ENCODE measurements at regions not wholly inside any gene's neighbourhood (a gene's known extent, or its start where the extent isn't known, plus 50 kb on each side); places are given as distances from the start of the nearest gene placed in this dataset.

GRCh38 chr12:4037747-4038312, 164.6 kb upstream of the PARP11 start:
- no peak overlapping the region for H3K4me2 ChIP-seq (ENCODE audit: low read length)
- no peaks in the 10 kb centered on the region for H3K79me2 ChIP-seq
- no peaks in the 10 kb centered on the region for H3K36me3 ChIP-seq (ENCODE audit: control insufficient read depth, insufficient read depth, low read length)
- H2AFZ ChIP-seq: peak overlapping the region; percentile 70
- H3K9me3 ChIP-seq (ENCODE audit: control insufficient read depth, low read length): no peaks in the 10 kb centered on the region
- no peaks in the 10 kb centered on the region for H3K27me3 ChIP-seq (ENCODE audit: control insufficient read depth, insufficient read depth, low read length)
- no peak overlapping the region for H3K27ac ChIP-seq
- TF ChIP-seq CTCF (IDR thresholded peaks at IDR 0.05): peak; percentile 87
- H3K9ac ChIP-seq: no peak overlapping the region
- no peak overlapping the region for H3K4me3 ChIP-seq (ENCODE audit: low read depth, low read length)
- H3K4me1 ChIP-seq: peaks cover 21% of the 10 kb centered on the region

DNA sequence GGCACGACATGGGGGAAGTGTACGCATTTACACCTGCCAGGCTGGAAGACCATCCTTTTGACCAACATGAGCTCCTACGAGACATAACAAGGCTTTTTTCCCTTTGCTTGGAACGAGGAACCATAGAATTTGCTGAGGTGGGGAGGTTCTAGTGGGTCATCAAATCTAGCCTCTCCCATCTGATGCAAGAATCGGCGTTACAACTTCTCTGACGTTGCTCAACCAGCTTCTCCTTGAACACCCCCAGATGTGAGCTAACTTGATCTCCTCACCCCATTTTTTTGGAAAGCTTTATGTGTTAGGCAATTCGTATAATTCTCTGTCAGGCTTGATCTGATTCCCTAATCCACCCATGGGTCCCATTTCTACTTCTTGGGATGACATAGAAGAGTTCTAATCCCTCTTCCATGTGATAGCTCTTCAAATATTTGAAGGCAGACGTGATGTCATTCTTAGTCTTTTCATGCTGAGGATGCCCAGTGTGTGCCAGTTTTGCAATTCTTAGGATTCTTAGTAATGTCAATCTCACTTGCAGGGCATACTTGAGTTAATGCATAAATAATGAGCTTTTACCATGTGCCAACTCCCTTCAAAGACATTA, 163.6 kb upstream of the PARP11 start:
- no peak overlapping the region for H3K4me2 ChIP-seq (ENCODE audit: low read length)
- TF ChIP-seq CTCF (IDR thresholded peaks at IDR 0.05): no peak
- H3K79me2 ChIP-seq: no peaks in the 10 kb centered on the region
- H3K9me3 ChIP-seq (ENCODE audit: control insufficient read depth, low read length): no peaks in the 10 kb centered on the region
- H3K4me3 ChIP-seq (ENCODE audit: low read depth, low read length): no peak overlapping the region
- H3K27me3 ChIP-seq (ENCODE audit: control insufficient read depth, insufficient read depth, low read length): no peaks in the 10 kb centered on the region
- no peaks in the 10 kb centered on the region for H3K36me3 ChIP-seq (ENCODE audit: control insufficient read depth, insufficient read depth, low read length)
- peaks cover 23% of the 10 kb centered on the region for H3K4me1 ChIP-seq
- no peak overlapping the region for H3K9ac ChIP-seq
- H3K27ac ChIP-seq: no peak overlapping the region
- H2AFZ ChIP-seq: no peak overlapping the region

GRCh38 chr12:4034921-4035320, 161.7 kb upstream of the PARP11 start:
- H3K27ac ChIP-seq: no peak overlapping the region
- TF ChIP-seq CTCF (IDR thresholded peaks at IDR 0.05): no peak
- H3K9ac ChIP-seq: no peak overlapping the region
- peaks cover 31% of the 10 kb centered on the region for H3K4me1 ChIP-seq
- H3K27me3 ChIP-seq (ENCODE audit: control insufficient read depth, insufficient read depth, low read length): no peaks in the 10 kb centered on the region
- no peak overlapping the region for H3K4me2 ChIP-seq (ENCODE audit: low read length)
- no peaks in the 10 kb centered on the region for H3K36me3 ChIP-seq (ENCODE audit: control insufficient read depth, insufficient read depth, low read length)
- no peak overlapping the region for H3K4me3 ChIP-seq (ENCODE audit: low read depth, low read length)
- H3K79me2 ChIP-seq: no peaks in the 10 kb centered on the region
- no peaks in the 10 kb centered on the region for H3K9me3 ChIP-seq (ENCODE audit: control insufficient read depth, low read length)
- H2AFZ ChIP-seq: no peak overlapping the region

DNA sequence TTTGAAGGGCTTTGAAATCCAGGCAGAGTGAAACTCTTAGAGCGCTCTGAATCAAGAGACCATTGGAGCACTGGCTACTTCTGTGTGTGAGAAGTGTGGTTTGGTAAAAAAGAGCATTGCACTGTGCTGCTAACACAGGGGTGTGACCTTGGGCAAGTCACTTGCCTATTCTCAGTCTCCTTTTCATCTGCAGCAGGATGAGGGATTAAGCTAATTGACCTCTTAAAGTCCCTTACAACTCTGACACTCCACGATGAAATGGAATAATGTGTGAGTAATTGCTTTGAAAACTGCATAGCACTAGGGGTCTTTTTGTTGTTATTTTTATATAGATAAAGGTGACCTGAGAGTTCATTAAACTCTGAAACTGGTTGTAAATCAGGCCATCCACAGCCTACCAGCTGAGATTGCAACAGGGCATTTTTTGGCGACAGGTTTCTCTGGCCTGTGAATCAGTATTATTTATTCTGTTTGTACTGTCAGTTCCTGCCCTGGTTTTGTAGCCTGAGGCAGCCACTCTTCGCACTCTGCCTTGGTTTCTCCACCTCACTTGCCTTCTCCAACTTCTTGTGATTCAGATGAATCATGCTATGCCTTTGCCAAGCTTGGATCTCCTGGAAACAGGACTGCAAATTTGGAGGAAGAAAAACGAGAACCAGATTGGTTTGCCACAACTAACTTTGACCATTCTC, 159.9 kb upstream of the PARP11 start:
- no peak for TF ChIP-seq CTCF (IDR thresholded peaks at IDR 0.05)
- H3K36me3 ChIP-seq (ENCODE audit: control insufficient read depth, insufficient read depth, low read length): no peaks in the 10 kb centered on the region
- no peaks in the 10 kb centered on the region for H3K9me3 ChIP-seq (ENCODE audit: control insufficient read depth, low read length)
- no peaks in the 10 kb centered on the region for H3K79me2 ChIP-seq
- no peak overlapping the region for H3K9ac ChIP-seq
- H3K27ac ChIP-seq: peak overlapping the region; percentile 26
- no peak overlapping the region for H3K4me3 ChIP-seq (ENCODE audit: low read depth, low read length)
- H3K4me2 ChIP-seq (ENCODE audit: low read length): no peak overlapping the region
- peaks cover 31% of the 10 kb centered on the region for H3K4me1 ChIP-seq
- H2AFZ ChIP-seq: peak overlapping the region; percentile 57
- H3K27me3 ChIP-seq (ENCODE audit: control insufficient read depth, insufficient read depth, low read length): no peaks in the 10 kb centered on the region

Data from parathyroid adenoma (tissue), 2 donors.